HG03558 (cell line): ENCODE measurements at regions not wholly inside any gene's neighbourhood (a gene's known extent, or its start where the extent isn't known, plus 50 kb on each side); places are given as distances from the start of the nearest gene placed in this dataset.
A peak's percentile ranks its signal among the peaks of the same experiment; 100 is the strongest.

Experiments
- ATAC-seq: cut with Tn5 transposase; IDR thresholded peaks from one replicate; pipeline ENCODE4 v1.9.1; 2021; ENCODE audit warnings: moderate number of reproducible peaks; ENCODE audit not compliant: unreplicated experiment; ENCODE audit errors: extremely low read depth

DNA sequence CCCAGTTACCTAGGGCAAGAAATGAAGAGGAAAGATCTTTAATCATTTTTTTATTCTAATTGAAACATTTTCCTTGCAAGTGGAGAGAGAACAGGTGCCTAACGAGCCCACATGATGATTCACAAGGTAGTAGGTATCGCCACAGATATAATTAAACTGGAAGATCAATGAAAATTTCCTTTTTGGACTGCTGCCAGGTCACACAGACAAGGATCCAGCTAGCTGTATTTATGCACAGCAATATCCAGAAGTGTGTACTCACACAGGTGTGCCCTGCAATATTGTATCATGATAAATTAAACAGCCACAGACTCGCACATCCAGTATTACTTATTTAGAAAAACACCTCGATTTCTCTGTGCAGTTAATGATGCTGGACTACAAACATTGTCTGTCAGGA is 294.0 kb upstream of the SMARCA2 start:
- ATAC-seq: no peak

DNA sequence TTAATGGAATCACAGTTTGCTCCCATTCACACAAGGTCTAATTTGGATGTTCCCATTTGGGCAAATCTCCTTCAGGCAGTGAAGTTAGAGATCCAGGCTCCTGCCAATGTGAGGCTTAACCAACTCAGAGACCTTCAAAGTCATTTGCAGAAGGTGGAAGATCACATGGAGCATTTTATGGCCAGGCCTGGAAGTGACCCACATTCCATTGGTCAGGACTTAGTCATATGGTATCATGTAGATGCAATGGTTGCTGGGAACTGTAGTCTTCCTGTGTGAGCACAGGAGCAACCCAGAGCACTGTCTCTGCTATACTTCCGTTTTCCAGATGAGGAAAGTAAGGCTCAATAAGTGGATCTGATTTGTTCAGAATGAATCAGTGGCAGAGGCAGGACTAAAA is 292.7 kb upstream of the SMARCA2 start:
- no peak for ATAC-seq

DNA sequence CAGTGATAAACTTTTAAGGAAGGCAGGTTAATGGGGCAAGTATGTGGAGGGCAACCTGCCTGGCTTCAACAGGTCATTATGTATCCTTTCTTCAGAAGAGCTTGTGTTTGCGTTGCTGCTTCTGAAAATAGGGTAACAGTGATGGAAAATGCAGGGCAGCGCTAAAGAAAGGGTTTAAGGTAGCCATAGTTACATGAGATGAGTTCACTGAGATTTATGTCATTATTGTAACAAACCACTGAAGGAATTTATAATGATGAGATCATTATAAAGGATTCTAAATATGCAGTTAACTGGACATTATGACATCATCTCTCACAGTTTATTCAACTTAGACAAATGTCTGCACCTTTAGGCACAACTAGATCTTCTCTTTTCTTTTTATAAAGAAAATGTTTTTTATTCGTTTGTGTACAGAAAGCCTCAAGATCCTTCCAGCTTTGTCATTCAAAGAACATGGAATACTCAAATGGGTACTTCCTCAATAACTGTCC is 291.6 kb upstream of the SMARCA2 start:
- no peak for ATAC-seq

DNA sequence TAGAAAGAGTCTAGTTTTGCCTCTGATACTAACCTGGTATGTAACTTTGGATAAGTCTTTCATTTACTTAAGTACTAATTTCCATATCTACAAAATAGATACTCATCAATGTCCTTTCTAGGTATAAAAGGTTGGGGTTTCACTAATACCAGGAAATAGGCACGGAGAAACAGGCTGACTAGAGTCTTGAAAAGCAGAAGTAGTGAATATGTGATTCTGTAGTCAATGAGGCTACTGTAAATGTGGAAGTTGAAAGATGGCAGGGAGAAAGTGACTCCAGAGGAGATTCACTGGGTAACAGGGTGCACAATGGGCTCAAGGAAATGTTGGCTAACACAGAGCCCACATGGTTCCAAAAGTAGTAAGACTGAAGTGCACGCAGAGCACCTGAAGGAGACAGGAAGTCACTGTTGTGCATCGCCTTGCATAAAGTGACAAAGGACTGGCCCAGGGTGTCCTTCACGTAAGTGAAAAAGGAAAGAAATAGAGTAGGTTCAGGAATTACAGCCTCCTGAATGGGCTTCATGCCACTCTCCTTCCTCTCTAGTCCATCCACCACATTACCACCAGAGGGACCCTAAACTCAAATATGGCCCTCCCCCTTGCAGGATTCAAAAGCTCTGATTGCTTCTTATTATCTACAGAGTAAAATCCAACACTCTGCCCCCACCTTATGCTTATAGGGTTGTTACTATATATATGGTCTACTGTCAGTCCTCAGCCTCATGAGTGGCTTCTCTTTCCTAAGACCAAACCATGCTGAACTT is 288.0 kb upstream of the SMARCA2 start:
- ATAC-seq: no peak

DNA sequence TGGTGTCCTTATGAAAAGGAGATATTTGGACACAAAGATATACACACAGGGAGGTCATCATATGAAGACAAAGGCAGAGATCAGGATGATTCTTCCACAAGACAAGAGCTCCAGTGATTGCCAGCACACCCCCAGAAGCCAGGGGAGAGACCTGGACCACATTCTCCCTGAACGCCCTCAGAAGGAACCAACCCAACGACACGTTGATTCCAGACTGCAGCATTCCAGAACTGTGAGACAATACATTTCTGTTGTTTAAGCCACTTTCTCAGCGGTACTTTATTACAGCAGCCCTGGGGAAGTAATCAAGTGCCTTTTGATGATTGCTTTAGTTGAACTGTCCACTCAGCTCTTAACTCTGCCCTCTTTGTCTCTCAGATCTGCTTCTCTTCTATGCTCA is 285.5 kb upstream of the SMARCA2 start:
- ATAC-seq: no peak

DNA sequence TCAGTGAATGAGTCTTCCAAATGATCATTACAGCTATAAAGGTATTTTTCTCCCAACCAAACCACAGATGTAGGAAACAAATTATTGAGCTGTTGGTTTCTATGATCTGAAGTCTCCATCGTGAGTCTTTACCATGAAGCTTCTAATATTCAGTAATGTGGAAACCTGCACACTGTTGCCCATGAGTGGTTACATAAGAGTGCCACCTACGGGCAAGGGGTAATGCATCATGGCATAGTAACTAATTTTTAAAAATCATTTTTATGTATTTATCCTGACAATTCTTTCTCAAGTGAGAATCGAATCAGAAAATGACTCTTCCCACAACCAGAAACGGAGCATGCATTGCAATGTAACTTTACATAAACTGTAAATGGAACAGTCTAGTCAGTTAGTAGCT is 282.5 kb upstream of the SMARCA2 start:
- ATAC-seq: no peak

DNA sequence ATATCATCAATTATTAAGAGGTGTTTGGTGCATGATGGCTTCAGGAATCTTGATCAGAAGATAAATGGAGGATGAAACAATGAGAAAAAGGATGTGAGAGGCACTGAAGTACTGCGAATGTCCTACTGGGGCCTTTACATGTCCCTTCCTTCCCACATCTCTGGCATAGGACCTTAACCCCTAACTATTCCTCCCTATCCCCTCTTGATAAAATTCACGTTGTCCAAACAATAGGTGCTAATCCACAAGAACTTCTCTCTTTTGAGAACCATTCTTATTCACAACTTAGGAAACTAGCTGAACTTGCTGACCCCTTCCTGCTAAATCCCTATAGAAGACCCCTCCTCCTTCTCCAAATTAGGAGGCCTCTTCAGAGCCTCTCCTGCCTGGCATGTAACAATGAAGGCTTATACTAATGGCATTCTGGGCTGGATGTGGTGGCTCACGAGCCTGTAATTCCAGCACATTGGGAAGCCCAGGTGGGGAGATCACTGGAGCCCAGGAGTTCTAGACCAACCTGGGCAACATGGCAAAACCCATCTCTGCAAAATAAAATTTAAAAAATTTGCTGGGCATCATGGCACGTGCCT is 276.5 kb upstream of the SMARCA2 start:
- no peak for ATAC-seq

DNA sequence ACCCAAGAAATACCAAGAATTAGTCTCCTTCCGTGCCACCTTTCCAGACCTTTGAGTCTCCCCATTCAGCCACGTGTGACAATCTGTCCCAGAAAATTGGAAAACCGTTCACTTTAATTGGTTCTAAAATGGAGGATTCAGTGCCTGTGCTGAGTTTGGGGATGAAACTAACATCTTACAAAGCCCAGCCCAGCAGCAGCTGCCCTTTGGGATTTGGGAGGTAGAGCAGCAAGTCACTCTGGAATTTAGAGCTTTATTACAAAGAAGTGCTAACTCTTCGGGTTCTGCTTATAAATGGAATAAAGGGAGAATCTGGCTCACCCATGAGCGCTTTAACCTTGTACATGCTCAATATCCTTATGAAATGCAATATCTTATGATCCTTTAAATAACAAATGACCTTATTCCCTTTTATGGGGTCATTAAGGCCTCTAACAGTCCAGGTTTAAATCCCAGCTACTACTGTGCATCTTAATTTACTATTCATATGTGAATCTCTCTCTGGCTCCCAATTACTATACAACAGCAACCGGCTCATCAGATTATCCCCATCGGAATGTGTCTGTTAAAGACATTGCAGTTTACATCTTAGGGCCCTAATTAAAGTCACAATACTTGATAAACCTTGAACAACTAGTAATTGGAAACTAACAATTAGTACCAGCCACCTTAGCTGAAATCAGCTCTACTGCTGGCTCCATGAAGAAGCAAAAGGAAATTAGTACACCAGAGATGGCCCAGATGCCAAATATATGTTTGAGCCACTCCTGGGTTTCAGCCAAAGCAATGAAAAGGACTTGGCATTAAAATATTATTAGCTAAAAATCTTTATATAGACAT is 271.8 kb upstream of the SMARCA2 start:
- no peak for ATAC-seq

DNA sequence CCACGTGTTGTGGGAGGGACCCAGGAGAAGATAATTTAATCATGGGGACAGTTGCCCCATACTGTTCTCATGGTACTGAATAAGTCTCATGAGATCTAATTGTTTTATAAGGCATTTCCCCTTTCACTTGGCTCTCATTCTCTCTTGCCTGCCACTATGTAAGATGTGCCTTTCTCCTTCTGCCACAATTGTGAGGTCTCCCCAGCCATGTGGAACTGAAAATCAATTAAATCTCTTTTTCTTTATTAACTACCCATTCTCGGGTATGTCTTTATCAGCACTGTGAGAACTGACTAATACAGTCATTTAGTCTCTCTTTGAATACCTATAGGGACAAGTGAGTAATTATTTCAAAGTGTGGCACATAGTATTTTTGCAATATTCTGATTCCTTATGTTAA is 269.2 kb upstream of the SMARCA2 start:
- ATAC-seq: no peak

DNA sequence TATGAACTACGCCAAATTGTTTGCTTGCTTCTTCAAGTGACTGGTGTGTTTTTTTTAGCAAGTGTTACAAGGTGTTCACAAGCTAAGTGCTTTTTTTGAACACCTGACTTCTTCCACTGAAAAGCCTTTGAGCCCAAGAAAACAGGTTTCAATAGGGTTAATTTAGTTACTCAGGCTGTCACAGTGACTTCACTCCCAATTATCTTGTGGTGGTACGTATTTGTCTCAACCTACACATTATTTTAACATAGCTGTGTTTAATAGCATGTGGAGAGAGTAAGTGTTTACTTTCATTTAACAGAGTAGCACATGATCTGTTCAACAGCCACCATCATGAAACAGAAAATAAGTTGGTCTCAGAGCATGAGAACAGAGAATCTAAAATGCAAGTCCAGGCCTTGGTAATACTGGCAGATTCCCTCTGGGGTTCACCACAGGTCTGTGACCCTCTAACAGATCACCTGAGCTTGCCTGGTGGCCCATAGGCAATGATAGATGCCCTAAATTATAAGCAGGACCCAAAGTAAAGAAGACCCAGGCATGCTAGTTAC is 267.7 kb upstream of the SMARCA2 start:
- no peak for ATAC-seq

DNA sequence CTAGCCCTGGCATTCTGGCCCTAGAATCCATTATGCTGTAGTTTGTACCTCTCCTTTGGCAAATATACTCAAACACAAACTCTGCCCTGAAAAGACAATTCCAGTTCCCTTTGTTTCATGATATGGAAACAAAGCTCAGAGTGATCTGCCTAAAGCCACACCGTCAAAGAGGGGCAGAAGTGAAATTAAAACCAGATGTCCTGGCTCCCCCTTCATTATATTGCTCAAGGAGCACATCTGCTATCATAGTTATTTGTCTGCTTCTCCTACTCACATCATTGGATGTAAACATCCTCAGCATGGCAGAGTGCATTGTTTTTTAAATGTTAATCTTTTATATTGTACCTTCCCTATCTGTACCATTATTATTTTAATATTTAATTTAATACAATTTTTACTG is 266.7 kb upstream of the SMARCA2 start:
- no peak for ATAC-seq

DNA sequence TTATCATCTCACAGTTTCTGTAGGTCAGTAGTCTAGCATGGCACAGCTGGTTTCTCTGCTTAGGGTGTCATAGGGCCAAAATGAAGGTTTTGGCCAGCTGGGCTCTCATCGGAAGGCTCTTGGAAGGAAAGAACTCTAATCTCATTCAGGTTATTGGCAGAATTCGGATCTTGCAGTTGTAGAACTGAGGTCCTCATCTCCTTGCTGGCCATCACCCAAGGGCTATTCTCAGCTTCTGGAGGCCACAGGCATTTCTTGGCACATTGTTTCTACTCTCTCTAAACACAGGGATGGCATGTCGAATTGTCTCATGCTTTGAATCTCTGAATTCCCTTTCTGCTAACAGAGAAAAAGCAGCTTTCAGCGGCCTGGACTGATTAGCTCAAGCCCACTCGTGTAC is 258.0 kb upstream of the SMARCA2 start:
- ATAC-seq: no peak

DNA sequence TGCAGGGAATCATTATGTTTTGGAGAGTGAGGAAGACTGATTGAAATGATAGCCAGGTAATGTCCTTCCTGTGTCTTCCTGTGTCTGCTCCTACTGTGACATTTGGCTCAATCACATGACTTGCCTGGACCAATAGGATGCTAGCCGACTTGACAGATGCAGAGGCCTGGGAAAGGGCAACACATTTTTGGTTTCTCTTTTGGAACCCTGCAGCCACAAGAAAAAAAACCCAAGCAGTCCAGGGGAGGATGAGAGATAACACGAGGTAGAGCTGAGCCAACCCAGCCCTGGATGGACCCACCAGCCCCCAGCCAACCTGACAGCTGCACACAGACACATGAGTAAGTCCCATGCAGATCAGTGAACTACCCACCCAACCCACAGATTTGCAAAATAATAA is 256.1 kb upstream of the SMARCA2 start:
- peak; percentile 71 for ATAC-seq

DNA sequence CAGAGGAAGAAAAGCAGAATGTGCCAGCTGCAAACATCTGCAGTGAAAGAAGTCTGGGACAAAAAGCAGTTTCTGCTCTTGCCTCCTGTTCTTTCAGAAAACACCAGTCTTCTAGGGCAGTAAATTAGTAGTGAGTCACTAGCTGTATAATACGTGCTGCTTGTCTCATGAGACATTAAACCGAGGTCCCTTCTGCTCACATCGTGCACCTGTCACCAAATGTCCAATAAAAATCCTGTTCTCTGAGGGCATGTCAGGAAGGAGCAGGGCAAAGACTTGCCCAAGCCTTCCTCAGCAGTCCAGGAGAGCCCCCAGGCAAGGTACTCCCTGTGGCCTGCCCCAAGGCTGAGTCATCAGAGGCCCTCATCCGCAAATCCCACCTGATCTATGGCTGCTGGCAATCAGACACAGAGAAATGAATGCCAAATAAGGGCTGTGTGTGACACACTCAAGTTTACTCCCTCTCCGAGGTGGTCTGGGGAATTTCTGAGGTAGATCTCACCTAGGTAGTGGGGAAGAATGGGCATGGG is 255.3 kb upstream of the SMARCA2 start:
- no peak for ATAC-seq

DNA sequence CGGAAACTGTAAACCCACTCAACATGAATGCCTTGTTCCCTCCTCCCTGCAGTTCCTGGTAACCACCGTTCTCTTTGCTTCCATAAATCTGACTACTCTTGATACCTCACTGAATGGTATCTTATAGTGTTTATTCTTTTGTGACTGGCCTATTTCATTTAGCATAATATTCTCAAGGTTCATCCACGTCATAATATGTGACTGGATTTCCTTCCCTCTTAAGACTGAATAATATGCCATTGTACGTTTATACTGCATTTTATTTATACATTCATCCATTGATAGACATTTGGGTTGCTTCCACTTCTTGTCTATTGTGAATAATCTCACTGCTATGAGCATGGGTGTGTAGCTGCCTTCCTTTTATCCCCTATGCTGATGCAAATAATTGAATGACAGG is 253.3 kb upstream of the SMARCA2 start:
- no peak for ATAC-seq

DNA sequence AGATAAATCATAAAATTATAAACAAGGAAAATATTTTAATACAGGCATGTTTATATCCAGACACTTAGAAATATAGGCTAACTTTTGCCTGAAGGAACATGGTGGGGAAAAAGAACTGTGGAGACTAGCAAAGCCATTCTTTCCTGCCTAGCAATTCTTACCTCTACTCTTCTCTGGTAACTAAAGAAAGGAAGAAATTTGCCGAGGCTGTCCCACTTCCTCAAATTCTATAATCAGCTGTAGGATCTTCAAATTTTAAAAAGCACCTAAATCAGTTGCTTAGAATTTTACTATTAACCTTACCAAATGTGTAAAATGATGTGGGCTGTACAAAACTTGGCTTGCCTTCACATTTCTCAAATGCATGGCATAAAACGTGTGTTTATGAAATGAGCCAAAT is 249.1 kb upstream of the SMARCA2 start:
- no peak for ATAC-seq

DNA sequence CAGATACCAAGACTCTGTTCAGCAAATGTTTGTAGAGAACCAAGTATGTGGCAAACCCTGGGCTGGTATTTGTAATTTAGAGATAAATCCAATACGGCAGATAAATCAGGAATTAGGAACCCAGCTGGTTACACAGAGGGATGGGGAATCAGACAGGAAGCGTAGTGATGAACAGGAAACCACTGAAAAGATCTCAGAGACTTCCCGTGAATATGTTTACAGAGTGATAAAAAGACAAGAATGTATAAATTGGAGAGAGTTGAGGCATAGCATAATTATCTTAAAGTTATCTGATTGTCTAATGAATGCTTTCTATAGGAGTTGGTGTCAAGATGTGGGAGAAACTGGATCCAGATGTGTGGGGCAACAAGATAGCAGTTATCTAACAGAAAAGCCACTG is 246.6 kb upstream of the SMARCA2 start:
- ATAC-seq: no peak

DNA sequence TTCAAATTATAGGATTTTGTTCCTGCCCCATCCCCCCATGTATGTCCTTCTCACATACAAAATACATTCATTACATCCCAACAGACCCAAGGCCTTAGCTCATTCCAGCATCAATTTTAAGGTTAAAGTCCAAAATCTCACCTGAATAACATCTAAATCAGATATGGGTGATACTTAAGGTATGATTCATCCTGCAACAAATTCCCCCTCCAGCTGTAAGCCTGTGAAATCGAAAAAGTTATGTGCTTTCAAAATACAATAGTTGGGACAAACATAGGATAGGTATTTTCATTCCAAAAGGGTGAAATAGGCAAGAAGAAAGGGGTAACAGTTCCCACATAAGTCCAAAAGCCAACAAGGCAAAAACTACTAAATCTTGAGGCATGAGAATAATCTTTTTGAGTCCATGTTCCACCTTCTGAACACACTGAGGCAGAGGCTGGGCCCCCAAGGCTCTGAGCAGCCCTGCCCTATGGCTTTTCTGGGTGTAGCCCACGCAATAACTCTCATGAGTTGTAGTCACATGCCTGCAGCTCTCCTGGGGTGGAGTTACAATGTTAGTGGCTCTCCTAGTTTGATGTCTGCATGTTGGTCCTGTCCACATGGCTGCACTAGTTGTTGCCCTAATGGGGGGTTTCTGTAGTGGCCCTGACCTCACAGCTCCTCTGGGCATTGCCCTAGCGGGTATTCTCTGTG is 243.9 kb upstream of the SMARCA2 start:
- no peak for ATAC-seq

DNA sequence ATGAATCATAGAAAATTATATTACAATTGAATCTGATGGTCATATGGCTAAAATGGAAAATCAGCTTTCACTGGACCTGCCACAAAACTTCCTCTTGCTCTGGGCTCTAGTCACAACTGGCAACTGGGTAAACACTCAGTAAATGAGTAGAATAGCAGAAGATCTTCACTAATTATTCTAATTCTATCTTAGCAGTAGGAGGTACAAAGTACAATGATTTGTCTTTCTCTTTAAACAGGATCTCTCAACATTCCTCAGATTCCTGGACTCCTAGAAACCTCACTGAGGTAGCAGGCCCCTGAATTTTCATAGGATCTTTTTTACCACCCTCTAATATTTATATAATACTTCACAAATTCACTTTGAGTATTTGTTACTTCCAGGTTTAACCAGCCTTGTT is 239.9 kb upstream of the SMARCA2 start:
- ATAC-seq: no peak

DNA sequence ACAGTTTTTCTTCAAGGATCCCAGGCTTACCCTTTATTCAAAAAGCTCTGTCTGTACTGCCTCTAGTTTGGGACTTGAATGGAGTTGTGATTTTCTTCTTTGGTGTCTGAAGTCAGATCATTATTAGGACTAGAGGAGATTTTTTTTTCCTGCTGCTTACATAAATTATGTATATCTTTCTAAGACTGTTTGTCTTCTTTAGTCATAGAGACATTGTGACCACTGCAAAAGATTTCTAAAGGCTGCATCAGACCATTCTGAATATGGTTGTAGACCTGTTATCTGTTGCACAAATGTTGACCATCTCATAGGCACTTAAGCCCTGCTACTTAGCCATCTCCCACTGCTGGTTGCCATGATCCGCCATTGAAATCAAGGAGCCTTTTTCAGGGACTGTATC is 238.5 kb upstream of the SMARCA2 start:
- ATAC-seq: no peak
